ENCODE measurements at regions not wholly inside any gene's neighbourhood (a gene's known extent, or its start where the extent isn't known, plus 50 kb on each side); places are given as distances from the start of the nearest gene placed in this dataset.

DNA sequence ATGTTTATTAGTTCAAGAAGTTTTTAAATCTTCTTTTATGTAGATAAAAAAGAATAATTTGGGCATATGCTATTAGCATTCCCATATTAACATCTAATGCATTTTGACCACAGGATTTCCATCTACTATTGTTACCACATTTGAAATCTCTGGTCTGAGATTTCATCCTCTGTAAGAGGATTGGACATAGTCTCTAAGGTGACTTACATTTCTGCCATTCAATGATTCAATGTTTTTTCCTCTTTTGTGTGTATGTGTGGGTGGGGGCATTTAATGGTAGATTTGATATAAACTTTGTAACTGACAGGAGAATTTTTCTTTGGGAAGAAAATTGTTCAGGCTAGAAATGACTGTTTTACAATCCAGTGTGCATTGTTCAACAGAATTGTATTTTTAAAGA is 307.3 kb upstream of the RBMS3 start:
- no peak for TF ChIP-seq CTCF (IDR thresholded peaks at IDR 0.05; ENCODE audit: low read depth, low read length)
- peak; percentile 49 to 65 for DNase-seq (ENCODE audit: low read depth in 2 of 2)
- no peak overlapping the region for H3K4me3 ChIP-seq (replicated peaks in 1 of 2; ENCODE audit: low read depth in 2 of 2, low read length in 2 of 2)

GRCh38 chr3:28978092-28978491 is 302.8 kb upstream of the RBMS3 start:
- TF ChIP-seq CTCF (IDR thresholded peaks at IDR 0.05; ENCODE audit: low read depth, low read length) = no peak

GRCh38 chr3:28980131-28980530 is 300.7 kb upstream of the RBMS3 start:
- no peak for DNase-seq (ENCODE audit: low read depth in 2 of 2)
- no peak overlapping the region for H3K4me3 ChIP-seq (replicated peaks in 1 of 2; ENCODE audit: low read depth in 2 of 2, low read length in 2 of 2)
- TF ChIP-seq CTCF (IDR thresholded peaks at IDR 0.05; ENCODE audit: low read depth, low read length) = no peak

More at GRCh38 chr3:28978092-28978491, 302.8 kb upstream of the RBMS3 start:
- no peak overlapping the region for H3K4me3 ChIP-seq (replicated peaks in 1 of 2; ENCODE audit: low read depth in 2 of 2, low read length in 2 of 2)
- no peak for DNase-seq (ENCODE audit: low read depth in 2 of 2)

GRCh38 chr3:28980631-28981030 is 300.2 kb upstream of the RBMS3 start:
- H3K4me3 ChIP-seq (replicated peaks in 1 of 2; ENCODE audit: low read depth in 2 of 2, low read length in 2 of 2) = no peak overlapping the region
- DNase-seq (ENCODE audit: low read depth in 2 of 2) = no peak
- no peak for TF ChIP-seq CTCF (IDR thresholded peaks at IDR 0.05; ENCODE audit: low read depth, low read length)

DNA sequence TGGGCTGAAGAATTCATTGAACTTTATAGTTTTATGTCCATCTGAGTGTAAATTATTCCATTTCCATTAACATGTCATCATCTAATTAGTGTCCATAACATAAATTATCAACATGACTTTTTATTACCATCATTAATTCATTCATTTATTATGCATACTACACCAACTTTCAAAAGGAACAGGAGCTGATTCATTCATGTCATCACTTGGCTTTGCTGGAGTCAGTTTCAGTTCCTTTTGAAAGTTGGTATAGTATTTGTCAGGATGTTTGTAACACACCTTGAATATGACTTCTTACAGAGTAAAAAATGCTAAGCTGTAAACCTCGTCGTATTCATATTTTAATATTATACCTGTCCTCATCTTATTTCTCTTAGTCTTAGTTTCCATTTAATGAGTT is 298.0 kb upstream of the RBMS3 start:
- no peak for TF ChIP-seq CTCF (IDR thresholded peaks at IDR 0.05; ENCODE audit: low read depth, low read length)
- no peak for DNase-seq (ENCODE audit: low read depth in 2 of 2)
- no peak overlapping the region for H3K4me3 ChIP-seq (replicated peaks in 1 of 2; ENCODE audit: low read depth in 2 of 2, low read length in 2 of 2)

GRCh38 chr3:28986922-28987321 is 293.9 kb upstream of the RBMS3 start:
- H3K4me3 ChIP-seq (replicated peaks in 1 of 2; ENCODE audit: low read depth in 2 of 2, low read length in 2 of 2) = no peak overlapping the region
- DNase-seq (ENCODE audit: low read depth in 2 of 2) = no peak
- no peak for TF ChIP-seq CTCF (IDR thresholded peaks at IDR 0.05; ENCODE audit: low read depth, low read length)

GRCh38 chr3:28989646-28990089 is 291.2 kb upstream of the RBMS3 start:
- no peak overlapping the region for H3K4me3 ChIP-seq (replicated peaks in 1 of 2; ENCODE audit: low read depth in 2 of 2, low read length in 2 of 2)
- TF ChIP-seq CTCF (IDR thresholded peaks at IDR 0.05; ENCODE audit: low read depth, low read length) = no peak
- DNase-seq (ENCODE audit: low read depth in 2 of 2) = peak in 1 of 2 donors; percentile 14

Data from cardiac fibroblast (primary cell).